SK-N-SH (cell line): ENCODE measurements at regions not wholly inside any gene's neighbourhood (a gene's known extent, or its start where the extent isn't known, plus 50 kb on each side); places are given as distances from the start of the nearest gene placed in this dataset.

Experiments
- CTCF ChIA-PET: fragments of 300-600, 350-600 bp; formaldehyde crosslinking; extraction: SDS; loops from one replicate; lab custom pipeline; 2021; lab: Yijun Ruan, JAX
- POLR2A ChIA-PET: fragments of 350-600 bp; sonication (Branson Sonifier 250); formaldehyde crosslinking; extraction: SDS; loops from one replicate; lab custom pipeline; 2020; ENCODE audit warnings: antibody characterized with exemption, inconsistent platforms; lab: Yijun Ruan, JAX
- DNase-seq: peaks from one replicate; pipeline ENCODE4 v3.0.0; 2012
- H2AFZ ChIP-seq: fragments of 200-600 bp; sonication (generic); 2 replicates; pipeline ENCODE4 v1.8.1; 2016; ENCODE audit warnings: antibody characterized with exemption, mild to moderate bottlenecking, low read depth
- H3F3A ChIP-seq: fragments of 200-600 bp; sonication (generic); replicated peaks from 2 replicates; pipeline ENCODE3; 2016; ENCODE audit warnings: antibody characterized with exemption, mild to moderate bottlenecking; ENCODE audit not compliant: insufficient read depth
- H3K27ac ChIP-seq, 2 experiments: fragments of 200-500 bp in 1 of 2; fragments of 200-600 bp in 1 of 2; sonication (Bioruptor generic) in 1 of 2; sonication (generic), shearing (Covaris generic) in 1 of 2; 2 replicates each; pipeline versions ENCODE4 v1.5.1 to v1.6.1; 2014 to 2016; ENCODE audit warnings: low read depth in 2 of 2, inconsistent platforms in 1 of 2, low read length in 1 of 2, mild to moderate bottlenecking in 1 of 2, mixed read lengths in 1 of 2
- H3K27me3 ChIP-seq: fragments of 200-600 bp; sonication (generic), shearing (Covaris generic); 2 replicates; pipeline ENCODE4 v1.6.1; 2016; ENCODE audit warnings: mixed run types; ENCODE audit not compliant: insufficient read depth
- H3K36me3 ChIP-seq, 2 experiments: fragments of 200-500 bp in 1 of 2; fragments of 200-600 bp in 1 of 2; sonication (Bioruptor generic) in 1 of 2; sonication (generic) in 1 of 2; replicated peaks in 1 of 2; 2 replicates each; pipeline versions ENCODE3 to v1.5.1; 2014 to 2016; ENCODE audit warnings: low read length in 1 of 2, mild to moderate bottlenecking in 1 of 2; ENCODE audit not compliant: insufficient read depth in 2 of 2, control insufficient read depth in 1 of 2
- H3K4me1 ChIP-seq, 2 experiments: fragments of 200-500 bp in 1 of 2; fragments of 200-600 bp in 1 of 2; sonication (Bioruptor generic) in 1 of 2; sonication (generic), shearing (Covaris generic) in 1 of 2; 2 replicates each; pipeline versions ENCODE4 v1.5.1 to v1.6.1; 2014 to 2016; ENCODE audit warnings: low read depth in 1 of 2, low read length in 1 of 2, mixed run types in 1 of 2; ENCODE audit not compliant: insufficient read depth in 2 of 2, control insufficient read depth in 1 of 2
- H3K4me2 ChIP-seq: fragments of 200-600 bp; sonication (generic), shearing (Covaris generic); 2 replicates; pipeline ENCODE4 v1.6.1; 2017; ENCODE audit warnings: mixed run types
- H3K4me3 ChIP-seq, 2 experiments: fragments of 200-500 bp in 1 of 2; fragments of 200-600 bp in 1 of 2; sonication (Bioruptor generic) in 1 of 2; sonication (generic), shearing (Covaris generic) in 1 of 2; 2 replicates each; pipeline versions ENCODE4 v1.5.1 to v1.8.1; 2014 to 2016; ENCODE audit warnings: low read depth in 2 of 2, inconsistent platforms in 1 of 2, low read length in 1 of 2, mild to moderate bottlenecking in 1 of 2, mixed read lengths in 1 of 2, moderate library complexity in 1 of 2
- H3K79me2 ChIP-seq: fragments of 200-600 bp; sonication (generic); 2 replicates; pipeline ENCODE4 v1.8.1; 2017; ENCODE audit warnings: mild to moderate bottlenecking; ENCODE audit not compliant: insufficient read depth
- H3K9ac ChIP-seq: fragments of 200-600 bp; sonication (generic); 2 replicates; pipeline ENCODE4 v1.6.1; 2017; ENCODE audit warnings: mixed run types
- H3K9me2 ChIP-seq: fragments of 200-600 bp; sonication (generic); 2 replicates; pipeline ENCODE4 v1.6.1; 2017; ENCODE audit warnings: mixed run types
- H3K9me3 ChIP-seq: fragments of 200-600 bp; sonication (generic); 2 replicates; pipeline ENCODE4 v1.6.1; 2017; ENCODE audit warnings: mixed run types, mild to moderate bottlenecking, moderate library complexity
- H4K20me1 ChIP-seq: fragments of 200-600 bp; sonication (generic); 2 replicates; pipeline ENCODE4 v1.6.1; 2017; ENCODE audit warnings: mild to moderate bottlenecking, mixed run types; ENCODE audit not compliant: insufficient read depth
- CHD2 ChIP-seq: fragments of 150-350 bp; IDR thresholded peaks from 2 replicates; pipeline ENCODE4 v1.6.1; 2018; ENCODE audit warnings: low read length; ENCODE audit not compliant: partially characterized antibody
- ELF1 ChIP-seq: IDR thresholded peaks from 2 replicates; pipeline ENCODE4 v1.4.0; 2012
- EP300 ChIP-seq, 2 experiments: IDR thresholded peaks; 2 replicates each; pipeline versions ENCODE4 v1.4.0 to v1.6.1; 2012; ENCODE audit warnings: borderline replicate concordance in 1 of 2, low read depth in 1 of 2, low read length in 1 of 2
- EZH2phosphoT487 ChIP-seq: fragments of 200-600 bp; sonication (generic); IDR thresholded peaks from 2 replicates; pipeline ENCODE4 v1.6.1; 2017; ENCODE audit warnings: low read depth, mixed run types, mild to moderate bottlenecking, antibody characterized with exemption, moderate library complexity, borderline replicate concordance
- FOXM1 ChIP-seq: IDR thresholded peaks from 2 replicates; pipeline ENCODE4 v1.4.0; 2012; ENCODE audit warnings: low read depth, mild to moderate bottlenecking
- GABPA ChIP-seq: IDR thresholded peaks from 2 replicates; pipeline ENCODE4 v1.4.0; 2012; ENCODE audit warnings: low read depth, mild to moderate bottlenecking
- GATA2 ChIP-seq: sonication (generic); formaldehyde crosslinking; IDR thresholded peaks from 2 replicates; pipeline ENCODE4 v1.5.0; 2020; ENCODE audit warnings: mild to moderate bottlenecking, missing genetic modification reagents
- NFIC ChIP-seq: IDR thresholded peaks from 2 replicates; pipeline ENCODE4 v1.4.0; 2012; ENCODE audit warnings: borderline replicate concordance
- POLR2AphosphoS5 ChIP-seq: IDR thresholded peaks from 2 replicates; pipeline ENCODE4 v1.6.1; 2012; ENCODE audit warnings: low read depth, low read length
- RCOR1 ChIP-seq: fragments of 150-350 bp; IDR thresholded peaks from 2 replicates; pipeline ENCODE4 v1.6.1; 2017; ENCODE audit warnings: antibody characterized with exemption, low read length
- RFX5 ChIP-seq: IDR thresholded peaks from 2 replicates; pipeline ENCODE4 v1.6.1; 2012; ENCODE audit warnings: mild to moderate bottlenecking, improper control_type of control experiment, low read length
- SIN3A ChIP-seq: IDR thresholded peaks from 2 replicates; pipeline ENCODE4 v1.6.1; 2012; ENCODE audit warnings: low read depth, mild to moderate bottlenecking, low read length, moderate library complexity, borderline replicate concordance
- TCF12 ChIP-seq: IDR thresholded peaks from 2 replicates; pipeline ENCODE4 v1.4.0; 2012
- TEAD4 ChIP-seq: IDR thresholded peaks from 2 replicates; pipeline ENCODE4 v1.4.0; 2012; ENCODE audit warnings: mild to moderate bottlenecking, borderline replicate concordance; ENCODE audit not compliant: insufficient read depth
- WGBS: methylation state at CpG from one replicate; pipeline ENCODE4 v1.1.6; 2017; ENCODE audit warnings: low lambda C conversion rate; 5-methylcytosine and 5-hydroxymethylcytosine counted together
- TF ChIP-seq, protein P1 (sequence below): IDR thresholded peaks from 2 replicates; pipeline ENCODE4; 2012
- TF ChIP-seq, protein P2 (sequence below): IDR thresholded peaks from 2 replicates; pipeline ENCODE4 v1.6.1; 2012; ENCODE audit warnings: mild to moderate bottlenecking, low read depth, low read length, moderate library complexity
- TF ChIP-seq, protein P3 (sequence below): fragments of 200-600 bp; sonication (generic); IDR thresholded peaks from 2 replicates; pipeline ENCODE4 v1.6.1; 2017; ENCODE audit warnings: antibody characterized with exemption, mild to moderate bottlenecking, moderate library complexity
- TF ChIP-seq, protein P4 (sequence below): IDR thresholded peaks from 2 replicates; pipeline ENCODE4 v1.4.0; 2012; ENCODE audit warnings: low read depth, borderline replicate concordance
- TF ChIP-seq, protein P5 (sequence below): fragments of 150-350 bp; IDR thresholded peaks from 2 replicates; pipeline ENCODE4 v1.6.1; 2017; ENCODE audit warnings: antibody characterized with exemption, low read length, low read depth, borderline replicate concordance

DNA sequence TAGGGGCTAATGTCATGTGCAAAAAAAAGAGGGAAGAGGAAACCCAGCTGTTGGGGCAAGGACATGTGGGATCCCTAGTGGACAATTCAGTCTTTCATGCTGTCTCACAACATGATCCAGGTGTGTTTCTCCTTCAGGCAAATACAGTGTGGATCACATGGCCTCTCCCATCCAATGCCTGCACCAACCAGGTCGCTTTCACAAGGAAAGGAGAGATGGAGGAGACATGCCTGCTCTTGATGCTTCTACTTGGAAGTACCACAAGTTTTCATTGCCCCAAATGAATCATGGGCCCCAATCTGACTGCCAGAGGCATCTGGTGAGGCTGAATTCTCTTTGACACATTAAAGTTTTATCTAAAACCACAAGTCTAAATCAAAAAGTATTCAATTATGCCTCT is 82.1 kb downstream of the DLEU7 start:
- no peak for DNase-seq

More for the DNA sequence above, 82.1 kb downstream of the DLEU7 start:
- H3K4me1 ChIP-seq = no peaks in the 10 kb centered on the region
- H3F3A ChIP-seq = no peaks in the 10 kb centered on the region
- CTCF ChIA-PET = no interaction called here
- no peaks in the 10 kb centered on the region for H3K27me3 ChIP-seq
- no peak overlapping the region for H3K4me3 ChIP-seq
- no peaks in the 10 kb centered on the region for H3K79me2 ChIP-seq
- H4K20me1 ChIP-seq = no peaks in the 10 kb centered on the region
- H3K27ac ChIP-seq = no peak overlapping the region
- TF ChIP-seq POLR2AphosphoS5 (no peak), FOXM1 (no peak), NFIC (no peak), EZH2phosphoT487 (no peak), ELF1 (no peak), TCF12 (no peak), RCOR1 (no peak), EP300 (IDR thresholded peaks at IDR 0.05; ENCODE audit: borderline replicate concordance in 1 of 2, low read depth in 1 of 2, low read length in 1 of 2) (no peak), TEAD4 (no peak), GABPA (no peak), SIN3A (no peak), RFX5 (no peak), CHD2 (no peak), GATA2 (CRISPR knock-in tag) (no peak)
- TF ChIP-seq, protein P1, sequence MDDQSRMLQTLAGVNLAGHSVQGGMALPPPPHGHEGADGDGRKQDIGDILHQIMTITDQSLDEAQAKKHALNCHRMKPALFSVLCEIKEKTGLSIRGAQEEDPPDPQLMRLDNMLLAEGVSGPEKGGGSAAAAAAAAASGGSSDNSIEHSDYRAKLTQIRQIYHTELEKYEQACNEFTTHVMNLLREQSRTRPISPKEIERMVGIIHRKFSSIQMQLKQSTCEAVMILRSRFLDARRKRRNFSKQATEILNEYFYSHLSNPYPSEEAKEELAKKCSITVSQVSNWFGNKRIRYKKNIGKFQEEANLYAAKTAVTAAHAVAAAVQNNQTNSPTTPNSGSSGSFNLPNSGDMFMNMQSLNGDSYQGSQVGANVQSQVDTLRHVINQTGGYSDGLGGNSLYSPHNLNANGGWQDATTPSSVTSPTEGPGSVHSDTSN = no peak
- TF ChIP-seq, protein P2, sequence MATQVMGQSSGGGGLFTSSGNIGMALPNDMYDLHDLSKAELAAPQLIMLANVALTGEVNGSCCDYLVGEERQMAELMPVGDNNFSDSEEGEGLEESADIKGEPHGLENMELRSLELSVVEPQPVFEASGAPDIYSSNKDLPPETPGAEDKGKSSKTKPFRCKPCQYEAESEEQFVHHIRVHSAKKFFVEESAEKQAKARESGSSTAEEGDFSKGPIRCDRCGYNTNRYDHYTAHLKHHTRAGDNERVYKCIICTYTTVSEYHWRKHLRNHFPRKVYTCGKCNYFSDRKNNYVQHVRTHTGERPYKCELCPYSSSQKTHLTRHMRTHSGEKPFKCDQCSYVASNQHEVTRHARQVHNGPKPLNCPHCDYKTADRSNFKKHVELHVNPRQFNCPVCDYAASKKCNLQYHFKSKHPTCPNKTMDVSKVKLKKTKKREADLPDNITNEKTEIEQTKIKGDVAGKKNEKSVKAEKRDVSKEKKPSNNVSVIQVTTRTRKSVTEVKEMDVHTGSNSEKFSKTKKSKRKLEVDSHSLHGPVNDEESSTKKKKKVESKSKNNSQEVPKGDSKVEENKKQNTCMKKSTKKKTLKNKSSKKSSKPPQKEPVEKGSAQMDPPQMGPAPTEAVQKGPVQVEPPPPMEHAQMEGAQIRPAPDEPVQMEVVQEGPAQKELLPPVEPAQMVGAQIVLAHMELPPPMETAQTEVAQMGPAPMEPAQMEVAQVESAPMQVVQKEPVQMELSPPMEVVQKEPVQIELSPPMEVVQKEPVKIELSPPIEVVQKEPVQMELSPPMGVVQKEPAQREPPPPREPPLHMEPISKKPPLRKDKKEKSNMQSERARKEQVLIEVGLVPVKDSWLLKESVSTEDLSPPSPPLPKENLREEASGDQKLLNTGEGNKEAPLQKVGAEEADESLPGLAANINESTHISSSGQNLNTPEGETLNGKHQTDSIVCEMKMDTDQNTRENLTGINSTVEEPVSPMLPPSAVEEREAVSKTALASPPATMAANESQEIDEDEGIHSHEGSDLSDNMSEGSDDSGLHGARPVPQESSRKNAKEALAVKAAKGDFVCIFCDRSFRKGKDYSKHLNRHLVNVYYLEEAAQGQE = no peak
- TF ChIP-seq, protein P3, sequence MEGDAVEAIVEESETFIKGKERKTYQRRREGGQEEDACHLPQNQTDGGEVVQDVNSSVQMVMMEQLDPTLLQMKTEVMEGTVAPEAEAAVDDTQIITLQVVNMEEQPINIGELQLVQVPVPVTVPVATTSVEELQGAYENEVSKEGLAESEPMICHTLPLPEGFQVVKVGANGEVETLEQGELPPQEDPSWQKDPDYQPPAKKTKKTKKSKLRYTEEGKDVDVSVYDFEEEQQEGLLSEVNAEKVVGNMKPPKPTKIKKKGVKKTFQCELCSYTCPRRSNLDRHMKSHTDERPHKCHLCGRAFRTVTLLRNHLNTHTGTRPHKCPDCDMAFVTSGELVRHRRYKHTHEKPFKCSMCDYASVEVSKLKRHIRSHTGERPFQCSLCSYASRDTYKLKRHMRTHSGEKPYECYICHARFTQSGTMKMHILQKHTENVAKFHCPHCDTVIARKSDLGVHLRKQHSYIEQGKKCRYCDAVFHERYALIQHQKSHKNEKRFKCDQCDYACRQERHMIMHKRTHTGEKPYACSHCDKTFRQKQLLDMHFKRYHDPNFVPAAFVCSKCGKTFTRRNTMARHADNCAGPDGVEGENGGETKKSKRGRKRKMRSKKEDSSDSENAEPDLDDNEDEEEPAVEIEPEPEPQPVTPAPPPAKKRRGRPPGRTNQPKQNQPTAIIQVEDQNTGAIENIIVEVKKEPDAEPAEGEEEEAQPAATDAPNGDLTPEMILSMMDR = no peak
- TF ChIP-seq, protein P4, sequence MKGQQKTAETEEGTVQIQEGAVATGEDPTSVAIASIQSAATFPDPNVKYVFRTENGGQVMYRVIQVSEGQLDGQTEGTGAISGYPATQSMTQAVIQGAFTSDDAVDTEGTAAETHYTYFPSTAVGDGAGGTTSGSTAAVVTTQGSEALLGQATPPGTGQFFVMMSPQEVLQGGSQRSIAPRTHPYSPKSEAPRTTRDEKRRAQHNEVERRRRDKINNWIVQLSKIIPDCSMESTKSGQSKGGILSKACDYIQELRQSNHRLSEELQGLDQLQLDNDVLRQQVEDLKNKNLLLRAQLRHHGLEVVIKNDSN = no peak
- TF ChIP-seq, protein P5, sequence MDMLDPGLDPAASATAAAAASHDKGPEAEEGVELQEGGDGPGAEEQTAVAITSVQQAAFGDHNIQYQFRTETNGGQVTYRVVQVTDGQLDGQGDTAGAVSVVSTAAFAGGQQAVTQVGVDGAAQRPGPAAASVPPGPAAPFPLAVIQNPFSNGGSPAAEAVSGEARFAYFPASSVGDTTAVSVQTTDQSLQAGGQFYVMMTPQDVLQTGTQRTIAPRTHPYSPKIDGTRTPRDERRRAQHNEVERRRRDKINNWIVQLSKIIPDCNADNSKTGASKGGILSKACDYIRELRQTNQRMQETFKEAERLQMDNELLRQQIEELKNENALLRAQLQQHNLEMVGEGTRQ = no peak
- no peaks in the 10 kb centered on the region for H3K36me3 ChIP-seq
- H3K9me2 ChIP-seq = no peaks in the 10 kb centered on the region
- 86% methylated on average over 1 of the region's 1 CpG for WGBS
- no peak overlapping the region for H2AFZ ChIP-seq
- H3K9me3 ChIP-seq = no peaks in the 10 kb centered on the region
- POLR2A ChIA-PET = no interaction called here
- H3K9ac ChIP-seq = no peak overlapping the region
- no peak overlapping the region for H3K4me2 ChIP-seq
